ENCODE measurements at regions not wholly inside any gene's neighbourhood (a gene's known extent, or its start where the extent isn't known, plus 50 kb on each side); places are given as distances from the start of the nearest gene placed in this dataset.
A peak's percentile ranks its signal among the peaks of the same experiment; 100 is the strongest.
"Not testable (repeated sequence)": the region's sequence is repeated elsewhere in the genome, so short reads cannot be mapped to it uniquely, and the experiment has no call there.

- H3K27ac ChIP-seq = peak overlapping the region in 1 of 2 donors; percentile 26
- not testable (repeated sequence) for H3K27me3 ChIP-seq; H3K4me3 ChIP-seq; DNase-seq (ENCODE audit: low spot score); H3K4me1 ChIP-seq; H3K9me3 ChIP-seq; H3K36me3 ChIP-seq
These were observed 251.3 kb upstream of the NBPF12 start for GRCh38 chr1:146686777-146687366.

- not testable (repeated sequence) for H3K27ac ChIP-seq; H3K4me3 ChIP-seq; H3K9me3 ChIP-seq; DNase-seq (ENCODE audit: low spot score); H3K27me3 ChIP-seq; H3K36me3 ChIP-seq; H3K4me1 ChIP-seq
These were observed 255.0 kb upstream of the NBPF12 start for GRCh38 chr1:146683126-146683429.

DNA sequence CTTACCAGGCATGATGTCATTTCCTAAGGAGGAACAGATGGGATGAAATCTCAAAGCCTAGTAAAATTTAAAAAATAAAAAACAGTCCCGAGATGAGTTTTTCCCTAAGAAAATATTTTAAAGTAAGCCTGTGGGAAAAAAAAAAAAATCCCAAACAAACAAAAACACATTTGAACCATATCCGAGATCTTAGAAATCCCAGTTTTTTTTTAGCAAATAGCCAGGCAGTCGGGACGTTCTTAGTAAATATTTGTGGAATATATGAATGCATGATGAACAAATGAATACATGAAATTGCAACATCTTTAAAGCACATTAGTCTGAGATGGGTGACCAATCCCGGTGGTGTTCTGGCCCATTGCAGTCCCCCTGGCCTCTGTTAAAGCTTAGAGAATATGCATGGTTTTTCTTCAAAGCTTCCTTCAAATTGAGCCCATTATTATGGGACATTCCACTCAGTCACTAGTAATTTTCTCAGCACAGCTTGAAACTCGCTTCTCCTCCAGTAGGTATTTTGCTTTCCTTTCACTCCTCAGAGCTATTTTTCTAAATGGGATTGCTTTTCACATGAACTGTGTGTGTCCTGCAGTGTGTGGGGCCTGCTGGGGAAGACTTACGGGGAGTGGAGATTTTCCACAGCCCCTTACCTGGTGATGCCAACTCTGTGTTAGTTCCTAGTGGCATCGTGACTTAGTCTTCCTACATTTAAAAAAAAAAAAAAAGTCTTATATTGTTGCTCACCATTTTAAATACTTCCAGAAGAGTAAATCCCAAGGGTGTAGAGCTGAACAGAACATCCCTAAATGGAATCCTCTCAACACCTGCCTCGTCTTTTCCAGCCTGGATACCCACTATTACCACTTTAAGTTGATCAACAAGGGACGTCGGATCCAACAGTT lies 255.6 kb upstream of the NBPF12 start:
- H3K27ac ChIP-seq; H3K4me1 ChIP-seq; H3K27me3 ChIP-seq; DNase-seq (ENCODE audit: low spot score); H3K36me3 ChIP-seq; H3K9me3 ChIP-seq; H3K4me3 ChIP-seq: not testable (repeated sequence)

DNA sequence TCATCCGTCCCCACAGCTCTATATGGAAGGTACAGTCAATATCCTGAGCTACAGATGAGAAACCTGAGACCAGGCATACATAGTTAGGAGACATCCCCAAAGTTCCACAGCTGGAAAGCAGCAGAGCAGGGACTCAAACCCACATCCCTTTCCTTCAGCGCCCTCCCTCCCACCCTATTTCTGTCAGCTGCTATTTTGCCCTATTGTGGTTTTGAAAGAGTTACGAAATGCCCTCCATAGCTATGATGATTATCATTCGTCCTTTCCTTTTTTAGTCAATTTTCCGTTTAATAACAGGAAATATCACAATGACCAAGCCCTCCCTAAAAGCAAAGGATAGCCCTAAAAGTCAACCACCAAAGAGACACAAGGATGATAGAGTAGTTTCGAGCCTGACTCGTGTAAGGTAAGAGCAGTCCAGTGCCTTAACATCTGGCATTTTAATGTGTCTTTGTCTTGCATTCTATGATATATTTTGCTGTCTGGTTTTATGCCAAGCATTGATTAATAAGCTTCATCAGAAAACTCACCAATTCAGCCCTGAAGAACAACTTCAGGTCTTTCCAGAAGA lies 264.3 kb upstream of the NBPF12 start:
- H3K4me1 ChIP-seq; DNase-seq (ENCODE audit: low spot score); H3K27ac ChIP-seq; H3K4me3 ChIP-seq; H3K36me3 ChIP-seq; H3K27me3 ChIP-seq; H3K9me3 ChIP-seq: not testable (repeated sequence)

DNA sequence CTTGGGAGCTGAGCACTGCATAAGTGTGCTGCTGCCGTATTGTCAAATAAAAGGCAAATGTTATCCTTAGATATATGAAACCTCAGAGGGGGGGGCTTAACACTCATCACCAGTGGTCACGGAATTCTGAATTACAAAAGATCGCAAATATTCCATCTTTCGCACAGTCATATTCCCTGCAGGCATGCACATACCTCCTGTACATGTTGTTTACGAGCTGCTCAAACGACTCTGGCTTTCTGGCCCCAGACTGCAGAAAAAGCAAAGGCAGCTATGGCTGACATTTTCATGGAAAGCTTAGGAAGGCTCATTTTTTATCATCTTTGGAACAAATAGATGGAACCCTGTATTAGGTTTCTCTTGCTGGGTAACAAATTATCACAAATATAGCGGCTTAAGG lies 265.5 kb upstream of the NBPF12 start:
- not testable (repeated sequence) for H3K27ac ChIP-seq; H3K27me3 ChIP-seq; H3K4me3 ChIP-seq; DNase-seq (ENCODE audit: low spot score); H3K36me3 ChIP-seq; H3K9me3 ChIP-seq; H3K4me1 ChIP-seq

DNA sequence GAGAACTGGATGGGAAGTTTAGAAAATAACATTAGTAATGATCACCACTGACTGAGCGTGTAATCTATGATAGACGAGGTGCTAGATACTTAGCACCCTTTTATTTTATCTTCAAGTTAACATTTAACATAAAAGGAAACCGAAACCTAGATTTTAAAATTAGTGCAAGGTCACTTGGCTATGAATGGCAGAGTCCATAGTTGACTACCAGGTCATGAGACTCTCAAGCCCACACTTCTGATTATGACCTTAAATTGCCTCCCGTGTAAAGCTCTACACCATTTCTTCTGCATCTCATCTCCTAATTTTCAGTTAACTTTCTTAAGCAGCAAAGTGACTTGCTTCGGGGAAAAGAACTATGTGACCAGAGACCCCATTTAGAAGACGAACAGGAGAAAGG lies 266.5 kb upstream of the NBPF12 start:
- not testable (repeated sequence) for DNase-seq (ENCODE audit: low spot score); H3K27me3 ChIP-seq; H3K4me1 ChIP-seq; H3K4me3 ChIP-seq; H3K9me3 ChIP-seq; H3K36me3 ChIP-seq; H3K27ac ChIP-seq

DNA sequence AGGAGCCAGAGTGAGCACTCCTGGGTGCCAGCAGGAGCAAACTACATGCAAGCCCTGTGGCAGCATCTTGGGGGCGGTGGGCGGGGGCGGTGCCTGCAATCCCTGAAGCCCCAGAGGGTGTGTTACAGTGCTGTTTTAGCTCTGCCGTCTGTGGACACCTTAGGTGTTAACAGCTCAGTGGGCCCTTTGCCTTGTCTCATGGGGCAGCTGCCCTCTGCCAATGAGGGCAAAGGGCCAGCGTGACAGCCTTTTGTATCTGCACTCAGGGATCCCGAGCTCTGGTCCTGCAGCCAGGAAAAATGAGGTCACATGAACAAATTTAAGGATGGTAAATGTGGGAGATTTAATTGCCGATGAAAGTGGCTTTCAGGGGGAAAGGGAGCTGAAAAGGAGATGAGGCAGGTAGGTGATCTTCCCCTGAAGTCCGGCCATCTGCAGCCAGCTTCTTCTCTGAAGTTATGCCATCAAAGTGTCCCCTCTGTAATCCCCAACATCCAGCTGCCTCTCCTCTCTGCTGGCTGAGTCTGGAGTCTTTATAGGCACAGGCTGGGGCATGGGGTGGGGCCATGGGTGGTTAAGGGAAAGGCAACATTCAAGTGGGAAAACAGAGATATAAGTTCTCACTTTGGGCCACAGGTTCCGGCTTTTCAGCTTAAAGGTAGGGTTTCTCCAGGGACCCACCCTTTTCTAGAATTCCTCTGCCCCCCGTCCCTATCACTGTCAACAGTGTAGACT lies 267.1 kb upstream of the NBPF12 start:
- H3K4me3 ChIP-seq; H3K27me3 ChIP-seq; H3K4me1 ChIP-seq; H3K27ac ChIP-seq; H3K36me3 ChIP-seq; DNase-seq (ENCODE audit: low spot score); H3K9me3 ChIP-seq: not testable (repeated sequence)

- H3K27ac ChIP-seq; H3K4me3 ChIP-seq; H3K9me3 ChIP-seq; H3K4me1 ChIP-seq; DNase-seq (ENCODE audit: low spot score); H3K27me3 ChIP-seq; H3K36me3 ChIP-seq: not testable (repeated sequence)
These were observed 271.8 kb upstream of the NBPF12 start for GRCh38 chr1:146666275-146666674.

GRCh38 chr1:146660242-146660641 lies 277.9 kb upstream of the NBPF12 start:
- H3K36me3 ChIP-seq; H3K4me1 ChIP-seq; H3K9me3 ChIP-seq; H3K27me3 ChIP-seq; H3K4me3 ChIP-seq; H3K27ac ChIP-seq; DNase-seq (ENCODE audit: low spot score): not testable (repeated sequence)

DNA sequence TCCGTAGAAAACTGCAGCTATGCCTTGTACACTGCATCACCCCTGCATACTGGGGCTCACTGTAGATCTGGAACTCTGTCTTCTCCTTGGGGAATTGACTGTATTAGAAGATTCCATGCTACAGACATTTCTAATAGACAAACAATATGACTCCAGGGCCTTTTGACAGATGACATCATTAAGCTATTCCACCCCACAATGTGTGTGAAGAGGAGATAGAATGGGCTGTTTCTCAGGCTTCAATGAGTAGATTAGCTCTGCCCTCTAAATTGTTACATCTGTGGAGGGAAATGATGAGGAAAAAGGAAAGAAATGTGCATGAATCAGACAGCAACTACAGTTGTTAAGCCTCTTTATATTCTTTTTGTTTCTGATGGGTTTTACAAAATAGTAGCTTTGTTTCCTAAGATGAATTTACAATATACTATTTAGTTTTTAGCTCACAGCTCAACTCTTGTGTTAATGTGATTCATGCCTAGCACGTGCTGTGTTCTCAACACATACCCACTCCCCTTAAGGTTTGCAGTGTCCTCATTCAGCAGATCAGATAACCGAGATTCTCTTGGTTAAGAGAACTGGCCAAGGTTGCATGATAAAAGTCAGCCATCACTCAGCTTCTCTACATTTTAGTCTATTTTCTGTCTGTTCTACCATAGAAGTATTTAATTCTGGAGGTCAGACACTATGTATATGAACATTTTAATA lies 281.6 kb upstream of the NBPF12 start:
- not testable (repeated sequence) for H3K9me3 ChIP-seq

GRCh38 chr1:146654763-146655162 lies 283.4 kb upstream of the NBPF12 start:
- not testable (repeated sequence) for H3K27me3 ChIP-seq; H3K27ac ChIP-seq; DNase-seq (ENCODE audit: low spot score); H3K36me3 ChIP-seq; H3K4me1 ChIP-seq; H3K9me3 ChIP-seq; H3K4me3 ChIP-seq

More for the DNA sequence above, 281.6 kb upstream of the NBPF12 start:
- not testable (repeated sequence) for DNase-seq (ENCODE audit: low spot score); H3K4me3 ChIP-seq; H3K27me3 ChIP-seq; H3K4me1 ChIP-seq; H3K36me3 ChIP-seq; H3K27ac ChIP-seq

GRCh38 chr1:146645978-146646604 lies 292.0 kb upstream of the NBPF12 start:
- H3K4me1 ChIP-seq; H3K27ac ChIP-seq; DNase-seq (ENCODE audit: low spot score); H3K9me3 ChIP-seq; H3K27me3 ChIP-seq; H3K4me3 ChIP-seq; H3K36me3 ChIP-seq: not testable (repeated sequence)

- not testable (repeated sequence) for H3K4me1 ChIP-seq; H3K4me3 ChIP-seq; H3K27ac ChIP-seq; DNase-seq (ENCODE audit: low spot score); H3K27me3 ChIP-seq; H3K36me3 ChIP-seq; H3K9me3 ChIP-seq
These were observed 296.6 kb upstream of the NBPF12 start for GRCh38 chr1:146641534-146641933.

DNA sequence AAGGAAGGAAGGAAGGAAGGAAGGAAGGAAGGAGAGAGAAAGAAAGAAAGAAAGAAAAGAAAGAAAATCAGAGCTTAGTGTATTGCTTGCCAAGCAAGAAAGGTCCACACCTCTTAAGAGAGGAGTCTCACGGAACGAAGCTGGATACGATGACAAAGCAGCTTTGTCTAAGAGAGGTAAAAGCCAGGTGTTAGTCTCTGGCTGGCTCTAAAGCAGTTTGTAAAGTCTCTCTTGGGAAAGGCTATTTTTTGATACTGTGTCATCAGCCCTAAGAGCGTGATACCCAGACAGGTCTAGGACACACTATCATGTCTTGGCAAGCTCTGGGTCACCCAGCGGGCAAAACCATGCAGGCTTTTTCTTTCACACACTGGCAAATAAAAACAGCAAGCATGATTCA lies 297.5 kb upstream of the NBPF12 start:
- not testable (repeated sequence) for DNase-seq (ENCODE audit: low spot score); H3K9me3 ChIP-seq; H3K4me3 ChIP-seq; H3K36me3 ChIP-seq; H3K4me1 ChIP-seq; H3K27ac ChIP-seq; H3K27me3 ChIP-seq

Data from right atrium auricular region (tissue), 2 donors.